Progenitor cell of endocrine pancreas (in vitro differentiated cells): ENCODE measurements at regions not wholly inside any gene's neighbourhood (a gene's known extent, or its start where the extent isn't known, plus 50 kb on each side); places are given as distances from the start of the nearest gene placed in this dataset.

Experiments used
- DNase-seq: peaks from one replicate; pipeline ENCODE4 v3.0.0; 2021; ENCODE audit warnings: low spot score; ENCODE audit not compliant: unreplicated experiment
- H3K27ac Mint-ChIP-seq: 2 replicates; pipeline ENCODE4 v1.8.0; 2021; ENCODE audit warnings: mild to moderate bottlenecking, moderate library complexity, mixed read lengths
- H3K27me3 Mint-ChIP-seq: 2 replicates; pipeline ENCODE4 v1.8.0; 2021; ENCODE audit warnings: mixed read lengths
- H3K36me3 Mint-ChIP-seq: 2 replicates; pipeline ENCODE4 v1.8.0; 2022; ENCODE audit warnings: mixed read lengths; ENCODE audit not compliant: insufficient read depth
- H3K4me1 Mint-ChIP-seq: 2 replicates; pipeline ENCODE4 v1.8.0; 2021; ENCODE audit warnings: low read depth, mixed read lengths
- H3K4me3 Mint-ChIP-seq: 2 replicates; pipeline ENCODE4 v1.8.0; 2021; ENCODE audit warnings: low read depth, mild to moderate bottlenecking, moderate library complexity, mixed read lengths
- H3K9me3 Mint-ChIP-seq: 2 replicates; pipeline ENCODE4 v1.8.0; 2021; ENCODE audit warnings: low read depth, mixed read lengths
- CTCF ChIP-seq: fragments of 200-600 bp; sonication (generic); IDR thresholded peaks from one replicate; pipeline ENCODE4 v1.5.0; 2021; ENCODE audit warnings: antibody characterized with exemption, mild to moderate bottlenecking; ENCODE audit not compliant: unreplicated experiment

- no peak for TF ChIP-seq CTCF
- peaks cover 24% of the 10 kb centered on the region for H3K27me3 Mint-ChIP-seq
- peaks cover 11% of the 10 kb centered on the region for H3K4me1 Mint-ChIP-seq
- no peak overlapping the region for H3K4me3 Mint-ChIP-seq
- no peaks in the 10 kb centered on the region for H3K36me3 Mint-ChIP-seq
- peaks cover 3% of the 10 kb centered on the region for H3K9me3 Mint-ChIP-seq
- no peak for DNase-seq
- H3K27ac Mint-ChIP-seq, result no peak overlapping the region
These were observed 1176.5 kb downstream of the UQCRFS1 start for GRCh38 chr19:28036486-28036885.

- H3K4me3 Mint-ChIP-seq, result no peak overlapping the region
- no peak for DNase-seq
- H3K36me3 Mint-ChIP-seq, result no peaks in the 10 kb centered on the region
- peaks cover 6% of the 10 kb centered on the region for H3K9me3 Mint-ChIP-seq
- no peak overlapping the region for H3K27ac Mint-ChIP-seq
- TF ChIP-seq CTCF, result no peak
- H3K4me1 Mint-ChIP-seq, result peaks cover 9% of the 10 kb centered on the region
- H3K27me3 Mint-ChIP-seq, result peaks cover 22% of the 10 kb centered on the region
These were observed 1178.0 kb downstream of the UQCRFS1 start for GRCh38 chr19:28034936-28035335.

DNA sequence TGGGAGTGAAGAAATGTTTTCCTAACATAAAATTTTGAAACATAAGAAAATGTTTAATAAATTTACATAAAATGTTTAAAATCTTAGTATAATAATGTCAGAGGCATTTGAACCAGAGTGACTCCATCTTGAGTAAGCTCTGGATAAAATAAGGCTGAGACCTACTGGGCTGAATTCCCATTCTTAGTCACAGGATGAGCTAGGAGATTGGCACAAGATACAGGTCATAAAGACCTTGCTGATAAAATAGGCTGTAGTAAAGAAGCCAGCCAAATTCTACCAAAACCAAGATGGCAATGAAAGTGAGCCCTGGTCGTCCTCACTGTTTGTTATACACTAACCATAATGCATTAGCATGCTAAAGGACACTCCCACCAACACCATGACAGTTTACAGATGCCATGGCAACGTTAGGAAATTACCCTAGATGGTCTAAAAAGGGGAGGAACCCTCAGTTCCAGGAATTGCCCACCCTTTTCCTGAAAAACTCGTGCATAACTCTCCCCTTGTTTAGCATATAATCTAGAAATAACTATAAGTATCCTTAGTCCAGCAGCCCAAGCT lies 1184.0 kb downstream of the UQCRFS1 start:
- DNase-seq, result no peak
- H3K4me3 Mint-ChIP-seq, result no peak overlapping the region
- H3K36me3 Mint-ChIP-seq, result no peaks in the 10 kb centered on the region
- peaks cover 5% of the 10 kb centered on the region for H3K27me3 Mint-ChIP-seq
- no peak overlapping the region for H3K27ac Mint-ChIP-seq
- peaks cover 9% of the 10 kb centered on the region for H3K9me3 Mint-ChIP-seq
- TF ChIP-seq CTCF, result no peak
- H3K4me1 Mint-ChIP-seq, result no peaks in the 10 kb centered on the region

DNA sequence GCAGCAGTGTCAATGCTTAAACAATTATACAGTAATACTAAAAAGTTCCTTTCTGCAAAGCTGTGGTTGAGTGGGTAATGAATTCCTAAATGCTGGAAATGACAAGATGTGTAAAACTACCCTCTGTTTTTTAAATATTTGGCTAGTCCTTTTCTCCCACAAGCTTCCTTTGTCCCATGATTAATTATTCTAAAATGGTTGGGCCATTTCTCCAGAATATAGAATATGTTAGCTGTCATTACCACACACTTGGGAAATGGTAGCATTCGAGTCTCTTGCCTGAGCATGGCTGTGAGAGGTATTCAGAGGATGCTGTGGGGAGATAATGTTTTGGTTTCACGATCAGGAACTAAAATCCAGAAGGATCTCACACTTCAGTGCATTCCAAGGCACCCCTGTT lies 1185.8 kb downstream of the UQCRFS1 start:
- Mint-ChIP-seq H3K4me3 (no peak overlapping the region), H3K36me3 (no peaks in the 10 kb centered on the region), H3K27me3 (peaks cover 9% of the 10 kb centered on the region), H3K4me1 (peaks cover 1% of the 10 kb centered on the region), H3K9me3 (peaks cover 8% of the 10 kb centered on the region), H3K27ac (no peak overlapping the region)
- TF ChIP-seq CTCF, result no peak
- no peak for DNase-seq

GRCh38 chr19:28026636-28027035 lies 1186.3 kb downstream of the UQCRFS1 start:
- Mint-ChIP-seq H3K4me1 (peaks cover 2% of the 10 kb centered on the region), H3K36me3 (no peaks in the 10 kb centered on the region), H3K27ac (no peak overlapping the region), H3K4me3 (no peak overlapping the region), H3K9me3 (peaks cover 6% of the 10 kb centered on the region), H3K27me3 (peaks cover 12% of the 10 kb centered on the region)
- no peak for DNase-seq
- no peak for TF ChIP-seq CTCF
